NCI-H345 (cell line): ENCODE measurements at regions not wholly inside any gene's neighbourhood (a gene's known extent, or its start where the extent isn't known, plus 50 kb on each side); places are given as distances from the start of the nearest gene placed in this dataset.
"Not testable (repeated sequence)": the region's sequence is repeated elsewhere in the genome, so short reads cannot be mapped to it uniquely, and the experiment has no call there.

ENCODE experiments used
- DNase-seq: peaks from one replicate; lab custom pipeline; 2025; lab: John Stamatoyannopoulos, UW

DNA sequence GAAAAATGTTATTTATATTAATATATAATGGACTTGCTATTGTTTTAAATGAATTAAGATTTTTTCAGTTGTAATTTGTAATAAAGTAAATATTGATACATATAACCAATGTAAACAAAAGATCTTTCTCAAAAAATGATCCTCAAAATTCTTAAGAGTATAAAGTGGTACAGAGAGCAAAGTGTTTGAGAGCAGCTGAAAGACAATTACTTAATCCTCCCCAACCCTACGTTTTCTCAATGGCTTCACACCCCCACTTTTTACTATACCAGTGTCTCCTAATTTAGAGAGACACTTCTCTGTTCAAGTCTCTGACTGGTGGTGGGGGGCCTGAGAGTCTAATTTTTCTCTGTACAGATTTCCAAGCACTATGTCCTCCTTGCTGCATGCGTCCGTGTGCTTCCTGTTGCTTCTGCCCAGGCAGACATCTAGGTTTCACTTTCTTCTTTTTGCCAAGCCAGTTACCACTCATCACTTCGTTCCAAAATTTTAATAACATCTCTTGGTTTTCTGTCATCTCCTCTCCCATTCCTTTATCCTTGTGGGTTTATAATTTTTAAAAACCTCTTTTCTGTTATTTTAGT, 276.3 kb upstream of the DNAJC19 start:
- DNase-seq: no peak

DNA sequence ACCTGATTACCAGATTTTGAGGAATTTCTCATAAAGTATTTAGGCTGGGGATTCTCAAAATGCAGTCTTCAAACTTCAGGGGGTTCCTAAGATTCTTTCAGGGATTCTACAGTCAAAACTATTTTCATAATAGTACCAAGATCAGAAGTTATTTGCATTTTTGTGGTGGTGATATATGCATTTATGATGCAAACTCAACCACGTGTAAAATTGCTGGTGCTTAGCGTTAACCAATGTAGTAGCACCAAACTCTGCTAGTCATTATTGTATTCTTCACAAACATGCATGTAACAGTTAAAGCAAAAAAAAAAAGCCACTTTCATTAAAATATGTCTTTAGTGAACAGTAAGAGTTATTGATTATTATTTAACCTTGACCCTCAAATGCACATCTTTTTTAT, 274.9 kb upstream of the DNAJC19 start:
- DNase-seq: no peak

DNA sequence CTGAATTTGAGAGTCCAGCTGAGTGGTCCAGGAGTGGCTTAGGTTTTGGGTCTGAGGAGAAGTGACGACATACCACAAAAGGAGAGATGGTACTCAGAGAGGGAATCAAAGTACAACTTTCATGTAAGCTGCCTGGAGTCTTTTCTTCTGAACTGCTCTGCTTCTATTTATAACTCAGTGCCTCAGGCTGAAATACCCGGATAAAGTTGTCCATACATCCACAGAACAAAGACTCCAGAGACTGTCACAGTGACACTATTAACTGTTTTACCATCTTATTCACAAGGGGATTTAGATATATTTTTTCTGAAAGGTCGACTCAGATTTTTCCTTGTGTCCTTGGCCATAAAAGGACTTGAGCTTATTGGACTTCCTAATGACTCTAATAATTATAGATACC, 264.3 kb upstream of the DNAJC19 start:
- DNase-seq: peak; percentile 11

DNA sequence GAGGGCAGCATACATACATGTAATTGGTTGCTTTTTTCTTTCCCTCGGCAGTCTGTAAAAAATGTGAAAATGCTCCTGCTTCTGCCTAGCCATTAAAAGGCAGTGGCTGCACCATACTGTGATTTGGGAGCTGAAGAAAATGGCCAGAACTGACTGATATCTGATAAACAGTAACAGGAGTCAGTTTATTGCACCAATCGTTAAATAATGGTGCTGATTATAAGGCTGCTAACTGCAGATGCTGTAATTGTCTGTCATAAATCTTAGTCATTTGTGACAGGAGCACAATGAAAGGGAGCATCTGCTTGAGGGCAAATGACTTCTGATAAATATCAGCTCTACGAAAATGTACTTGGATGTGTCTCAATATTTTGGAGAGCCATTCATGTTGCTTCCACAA, 263.1 kb upstream of the DNAJC19 start:
- peak; percentile 67 for DNase-seq

DNA sequence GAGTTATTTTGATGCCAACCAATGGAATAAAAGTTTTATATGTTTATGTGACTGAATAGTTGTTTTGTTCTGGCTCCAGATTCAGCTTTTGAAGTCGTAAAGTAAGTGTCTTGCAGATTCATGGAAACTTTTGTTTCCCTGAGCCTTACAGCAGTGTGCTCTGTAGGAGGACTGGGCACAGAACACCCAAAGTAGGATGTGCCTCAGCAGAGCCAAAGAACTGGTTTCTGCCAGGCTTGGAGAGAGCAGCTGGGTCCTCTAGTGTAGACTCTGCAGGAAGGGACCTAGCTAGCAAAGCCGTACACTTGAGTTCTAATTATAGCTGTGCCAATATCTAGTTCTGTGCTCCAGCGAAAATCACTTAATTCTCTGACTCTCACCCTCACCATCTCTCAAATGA, 261.2 kb upstream of the DNAJC19 start:
- DNase-seq: no peak

DNA sequence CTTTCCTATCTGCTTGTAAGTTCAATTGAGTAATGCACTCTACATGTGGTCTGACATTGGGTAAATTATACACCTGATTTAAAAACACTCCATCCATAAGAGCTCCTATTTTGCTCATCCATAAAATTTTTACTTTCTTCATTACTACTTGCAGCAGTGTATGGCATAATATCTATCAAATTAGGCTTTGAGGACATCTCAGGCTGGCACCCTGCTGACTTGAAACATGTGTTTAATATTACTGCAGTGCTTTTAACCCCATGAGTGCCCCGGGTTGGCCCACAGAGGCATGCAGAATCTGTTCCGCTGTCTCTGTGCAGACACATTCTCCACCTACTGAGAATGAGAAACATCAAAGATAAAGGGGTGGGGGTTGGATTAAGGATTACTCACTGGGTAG, 249.9 kb upstream of the DNAJC19 start:
- DNase-seq: no peak

DNA sequence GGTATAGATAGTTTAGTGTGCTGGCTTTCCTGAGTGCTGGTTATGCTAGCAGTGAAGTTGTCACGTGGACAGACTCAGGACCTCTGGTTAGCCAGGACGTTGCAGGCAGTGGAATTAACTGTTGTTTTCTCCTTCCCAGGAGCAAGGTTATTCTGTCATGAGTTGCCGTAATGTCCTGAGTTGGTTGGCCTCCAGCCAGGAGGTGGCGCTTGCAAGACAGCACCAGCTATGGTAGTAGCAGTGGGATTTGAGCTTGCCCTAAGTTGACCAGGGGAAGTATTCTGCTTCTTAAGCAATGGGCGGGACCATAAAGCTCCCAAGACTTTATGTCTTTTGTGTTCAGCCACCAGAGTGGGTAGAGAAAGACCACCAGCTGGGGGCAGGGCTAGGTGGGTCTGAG, 240.7 kb upstream of the DNAJC19 start:
- DNase-seq: no peak

DNA sequence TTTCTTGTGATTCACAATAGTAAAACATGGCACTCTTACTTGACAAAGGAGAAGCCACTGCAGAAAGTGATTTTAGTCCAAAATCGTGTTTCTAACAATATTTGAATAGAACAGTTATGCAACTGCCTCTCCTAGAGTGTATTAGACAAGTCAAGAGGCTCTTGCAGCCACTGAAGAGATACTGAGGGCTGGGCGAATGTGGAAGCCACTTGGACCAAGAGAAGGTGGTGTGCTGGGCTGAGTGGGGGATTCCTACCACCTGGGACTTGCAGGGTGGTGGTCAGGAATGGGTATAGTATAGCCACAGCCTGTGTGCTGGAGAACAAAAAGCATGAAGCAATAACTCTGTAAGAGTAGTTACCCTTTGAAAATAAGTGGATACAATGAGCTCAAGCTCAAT, 223.8 kb upstream of the DNAJC19 start:
- DNase-seq: no peak

DNA sequence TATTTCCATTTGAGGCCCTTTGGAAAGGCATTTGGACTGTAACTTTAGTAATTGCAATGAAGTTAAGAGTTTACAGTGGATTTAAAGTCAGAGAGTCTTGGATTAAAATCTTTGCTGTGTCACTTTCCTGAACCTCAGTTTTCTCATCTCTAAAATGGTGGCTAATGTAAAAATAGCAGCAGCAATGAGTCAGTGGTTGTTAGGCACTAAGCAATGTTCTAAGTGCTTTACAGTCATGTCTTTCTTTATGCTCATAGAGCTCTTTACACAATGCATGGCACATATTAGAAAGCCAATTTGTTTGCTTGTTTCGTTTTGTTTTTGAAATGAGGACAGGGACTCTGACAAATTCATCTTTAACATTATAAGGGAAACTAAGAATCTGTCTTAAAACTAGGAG, 222.7 kb upstream of the DNAJC19 start:
- DNase-seq: no peak

DNA sequence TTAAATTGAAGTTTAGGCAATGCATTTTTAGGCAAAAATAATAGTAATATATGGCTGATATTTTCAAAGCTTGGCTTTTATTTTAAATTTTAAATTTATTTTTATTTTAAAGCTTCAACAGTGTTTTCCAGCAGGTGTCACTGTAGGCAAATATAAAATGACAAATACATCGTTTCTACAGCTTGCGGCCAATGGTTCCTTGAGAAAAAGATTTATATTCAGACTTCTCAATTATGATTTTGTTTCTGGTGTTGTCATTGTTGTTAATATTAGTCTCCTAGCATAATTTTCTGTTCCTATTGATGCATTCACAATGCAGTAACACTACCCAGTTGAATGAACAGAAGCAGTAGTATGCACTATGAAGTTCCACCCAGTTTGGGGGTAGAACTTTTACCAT, 220.7 kb upstream of the DNAJC19 start:
- DNase-seq: peak; percentile 11

DNA sequence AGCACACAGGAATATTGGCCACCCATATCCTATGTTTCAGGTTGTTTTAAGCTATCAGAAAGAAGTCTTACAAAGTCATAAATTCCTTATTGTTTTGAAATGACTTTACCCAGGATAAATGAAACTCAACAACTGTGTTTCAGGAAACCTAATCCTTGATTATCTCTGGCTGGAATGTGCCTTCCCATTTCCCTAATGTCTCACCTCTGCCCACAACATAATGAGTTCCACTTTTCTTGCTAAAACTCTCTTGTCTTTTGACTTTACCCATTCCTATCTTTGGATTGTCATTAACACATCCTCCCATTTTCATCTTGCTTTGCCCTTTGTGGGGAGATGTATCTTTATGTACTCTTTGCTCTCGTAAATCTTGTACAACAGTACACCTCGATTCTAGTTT, 200.0 kb upstream of the DNAJC19 start:
- DNase-seq: no peak

DNA sequence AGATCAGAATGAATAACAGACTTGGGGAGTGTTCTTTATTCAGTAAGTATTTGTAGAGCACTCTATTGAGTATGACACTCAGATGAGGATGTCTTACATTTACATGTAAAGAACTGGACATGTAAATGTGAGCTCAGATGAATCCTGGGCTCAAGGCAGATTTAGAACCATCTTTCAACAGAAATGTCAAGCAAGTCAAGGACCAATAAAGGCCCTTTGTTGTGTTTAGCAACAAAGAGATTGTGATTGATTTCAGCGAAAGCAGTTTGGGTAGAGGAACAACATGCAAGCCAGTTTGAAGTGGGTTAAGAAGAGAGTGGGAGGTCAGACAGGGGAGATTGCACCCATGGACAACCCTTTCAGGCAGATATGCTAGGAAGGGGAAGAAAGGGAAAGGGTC, 194.2 kb upstream of the DNAJC19 start:
- DNase-seq: no peak

DNA sequence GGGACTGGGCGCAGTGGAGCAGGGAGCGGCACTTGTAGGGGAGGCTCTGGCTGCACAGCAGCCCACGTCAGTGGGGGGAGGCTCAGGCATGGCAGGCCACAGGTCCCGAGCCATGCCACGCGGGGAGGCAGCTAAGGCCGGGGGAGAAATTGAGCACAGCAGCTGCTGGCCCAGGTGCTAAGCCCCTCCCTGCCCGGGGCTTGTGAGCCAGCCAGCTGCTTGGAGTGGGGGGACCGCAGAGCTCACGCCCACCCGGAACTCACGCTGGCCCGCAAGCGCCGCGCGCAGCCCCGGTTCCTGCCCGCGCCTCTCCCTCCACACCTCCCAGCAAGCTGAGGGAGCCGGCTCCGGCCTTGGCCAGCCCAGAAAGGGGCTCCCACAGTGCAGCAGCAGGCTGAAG, 193.5 kb upstream of the DNAJC19 start:
- DNase-seq: not testable (repeated sequence)

DNA sequence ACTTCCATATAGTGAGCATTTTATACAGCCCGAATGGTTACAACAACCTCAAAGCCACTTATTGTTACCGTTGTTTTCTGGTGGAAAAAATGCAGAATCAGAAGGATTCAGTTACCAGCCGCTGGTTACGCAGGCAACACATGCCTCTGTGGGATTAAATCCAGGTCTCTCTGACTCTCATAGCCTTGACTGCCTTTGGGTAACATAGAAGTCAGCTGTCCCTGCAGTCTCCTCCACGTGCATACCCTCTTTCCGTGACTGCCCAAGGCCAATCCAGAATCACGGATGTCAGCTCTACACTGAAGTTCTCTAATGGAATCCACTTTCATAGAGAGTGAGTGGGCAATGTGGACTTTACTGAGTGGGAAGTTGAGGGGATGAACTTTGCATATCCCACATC, 189.5 kb upstream of the DNAJC19 start:
- DNase-seq: no peak

DNA sequence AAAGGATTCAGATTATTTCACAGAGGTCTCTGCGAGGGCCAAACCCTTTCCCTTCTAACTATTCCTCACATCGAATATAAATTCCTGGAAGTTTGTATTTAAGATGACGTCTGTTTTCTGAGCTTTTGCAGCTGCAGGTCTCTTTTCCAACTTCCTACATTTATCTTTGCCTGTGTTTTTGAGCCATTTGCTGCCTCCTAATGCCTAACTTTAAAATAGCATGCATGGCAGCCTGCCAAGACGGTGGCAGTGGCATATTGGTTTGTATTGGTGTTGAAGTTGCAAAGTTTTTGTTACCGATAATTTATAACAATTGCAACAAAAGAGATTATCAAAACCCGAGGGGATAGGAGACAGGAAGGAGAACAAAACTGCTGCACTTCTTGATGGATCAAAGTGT, 187.1 kb upstream of the DNAJC19 start:
- peak; percentile 67 for DNase-seq

DNA sequence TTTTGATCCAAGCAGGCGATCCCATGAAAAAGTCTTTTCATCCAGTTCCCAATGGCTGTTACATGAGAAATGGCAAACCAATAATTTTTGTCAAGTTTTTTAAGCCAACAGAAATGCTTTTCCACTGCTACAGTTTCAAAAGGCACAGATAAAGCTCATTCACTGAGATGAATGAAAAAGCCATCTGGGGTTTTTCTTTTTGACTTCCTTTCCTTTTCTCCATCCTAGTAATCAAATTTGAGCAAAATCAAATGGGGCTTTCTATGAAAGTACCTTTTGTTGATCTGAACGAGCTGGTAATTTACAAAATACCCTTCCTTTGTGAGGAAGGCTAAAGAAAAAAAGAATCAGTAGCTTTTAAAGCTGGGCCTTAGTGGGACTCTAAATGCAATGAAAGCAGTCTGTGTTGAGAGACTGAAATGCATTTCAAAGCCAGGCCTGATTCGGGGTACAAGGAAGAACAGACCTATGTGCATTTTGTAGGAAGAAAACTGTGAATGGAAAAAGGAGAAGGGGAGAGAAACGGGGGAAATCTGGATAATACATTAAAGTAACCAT, 185.2 kb upstream of the DNAJC19 start:
- DNase-seq: no peak

DNA sequence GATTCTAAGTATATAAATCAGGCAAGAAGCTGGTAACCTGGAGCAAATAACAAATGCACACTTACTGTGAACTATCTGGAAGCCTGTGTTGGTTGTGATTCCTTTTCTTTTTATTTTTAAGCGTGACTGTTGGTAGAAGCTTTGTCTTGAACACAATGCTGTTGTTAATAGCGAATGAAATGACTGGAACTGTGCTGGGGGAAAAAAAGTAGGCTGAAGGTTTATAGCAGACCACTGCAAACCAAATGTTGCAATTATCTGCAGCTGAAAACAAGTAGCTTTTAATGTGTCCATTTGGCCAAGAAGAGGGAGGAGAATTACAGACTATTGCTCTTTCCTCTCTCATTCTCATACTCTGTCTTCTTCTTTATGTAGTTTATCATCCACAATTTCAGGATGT, 184.5 kb upstream of the DNAJC19 start:
- no peak for DNase-seq

DNA sequence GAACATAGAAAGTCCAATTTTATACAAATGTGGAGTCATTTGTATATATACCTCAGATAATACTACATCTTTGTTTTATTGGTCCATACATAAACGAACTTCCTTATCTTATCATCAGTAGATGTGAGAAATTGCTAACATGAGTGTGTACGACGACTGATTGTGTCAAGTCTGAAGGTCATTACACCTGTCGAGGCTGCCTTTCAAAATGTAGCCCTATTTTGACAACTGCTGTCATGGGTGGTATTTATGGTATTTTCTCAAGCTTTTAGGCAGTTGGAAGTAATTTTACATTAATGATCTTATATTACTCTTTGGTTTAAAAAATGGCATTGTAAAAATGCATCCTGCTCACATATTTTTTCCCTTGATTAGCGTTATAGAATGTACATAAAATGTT, 183.7 kb upstream of the DNAJC19 start:
- DNase-seq: no peak

DNA sequence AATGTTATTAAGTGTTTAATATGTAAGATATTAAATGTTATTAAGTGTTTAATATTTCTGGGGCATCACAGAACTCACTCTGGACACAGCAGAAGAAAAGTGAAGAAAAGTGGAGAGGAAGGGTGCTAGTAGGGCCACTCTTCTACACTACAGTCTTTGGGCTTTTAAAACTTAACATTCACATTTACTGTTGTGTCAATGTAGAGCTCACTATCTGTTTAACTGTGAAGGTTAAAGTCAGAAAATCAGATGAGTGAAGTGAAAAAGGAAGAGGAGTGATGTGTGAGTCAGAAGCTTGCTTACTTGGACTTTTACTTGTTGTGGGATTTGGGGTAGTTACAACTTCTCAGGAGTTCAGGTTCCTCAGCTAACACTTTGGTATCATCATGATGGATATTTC, 145.3 kb upstream of the DNAJC19 start:
- no peak for DNase-seq

DNA sequence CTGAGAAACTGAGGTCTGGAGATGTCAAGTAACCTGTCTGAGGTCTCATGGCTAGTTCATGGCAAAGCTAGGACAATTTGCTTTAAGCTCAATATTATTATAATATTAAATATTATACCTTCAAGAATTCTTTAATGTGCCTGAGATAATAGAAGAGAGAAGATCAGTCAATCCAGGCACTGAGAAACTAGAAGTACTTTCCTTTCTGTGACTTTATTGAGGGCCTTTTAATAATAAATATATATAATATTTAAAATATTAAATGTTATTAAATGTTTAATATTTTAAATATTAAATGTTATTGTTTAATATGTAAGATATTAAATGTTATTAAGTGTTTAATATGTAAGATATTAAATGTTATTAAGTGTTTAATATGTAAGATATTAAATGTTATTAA, 144.3 kb upstream of the DNAJC19 start:
- DNase-seq: no peak

DNA sequence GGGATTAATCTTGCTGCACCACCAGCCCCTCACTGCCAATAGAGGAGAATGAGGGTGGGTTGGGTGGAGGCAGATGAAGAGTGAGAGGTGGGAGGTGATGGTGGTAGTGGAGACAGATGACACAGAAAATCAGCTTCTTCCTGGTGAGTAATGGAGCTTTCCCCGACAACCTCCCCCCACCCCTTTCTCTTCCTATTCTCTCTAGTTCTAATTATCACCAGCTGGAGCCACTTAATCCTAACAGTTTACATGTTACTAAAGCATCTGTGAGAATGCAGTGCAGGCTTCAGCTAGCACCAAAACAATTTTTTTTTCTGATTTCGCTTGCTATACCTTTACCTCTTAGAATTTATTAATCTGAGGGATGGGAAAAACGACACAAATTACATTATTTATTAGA, 116.1 kb upstream of the DNAJC19 start:
- no peak for DNase-seq

DNA sequence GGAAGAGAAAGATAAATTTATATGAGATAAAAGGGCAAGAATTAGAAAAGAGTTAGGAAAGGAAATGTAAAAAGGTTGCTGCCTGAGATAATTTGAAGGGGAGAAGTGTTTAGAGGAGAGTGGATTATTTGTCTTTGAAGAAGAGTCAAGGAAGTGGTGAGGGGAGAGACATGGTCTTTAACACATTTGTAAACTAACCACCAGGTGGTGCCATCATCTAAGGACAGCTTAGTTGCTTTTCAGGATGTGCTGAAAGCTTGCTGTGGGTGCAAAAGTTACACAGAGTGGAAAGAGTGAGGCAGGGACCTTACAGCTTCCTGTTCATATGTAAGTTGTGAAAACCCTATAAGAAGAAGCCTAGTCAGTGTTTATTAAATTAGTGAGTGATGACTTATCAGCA, 114.1 kb upstream of the DNAJC19 start:
- DNase-seq: peak; percentile 21

DNA sequence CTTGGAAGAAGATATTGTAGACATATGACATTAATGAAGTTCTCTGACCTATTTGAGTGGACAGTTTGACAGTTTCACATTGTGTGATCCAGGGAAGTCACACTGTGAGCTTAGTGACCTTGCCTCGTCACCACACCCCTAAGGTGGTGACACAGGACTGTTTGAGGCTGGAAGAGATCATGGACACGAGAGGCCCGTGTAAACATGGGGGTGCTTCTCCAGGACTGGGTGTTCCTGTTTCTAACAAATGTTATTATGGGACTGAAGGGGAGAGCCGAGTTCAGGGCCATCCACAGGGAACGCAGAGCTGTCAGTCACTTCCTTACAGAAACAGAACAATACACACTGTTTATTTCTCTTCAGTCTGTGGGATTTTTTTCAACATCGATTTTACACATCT, 96.5 kb upstream of the DNAJC19 start:
- no peak for DNase-seq

DNA sequence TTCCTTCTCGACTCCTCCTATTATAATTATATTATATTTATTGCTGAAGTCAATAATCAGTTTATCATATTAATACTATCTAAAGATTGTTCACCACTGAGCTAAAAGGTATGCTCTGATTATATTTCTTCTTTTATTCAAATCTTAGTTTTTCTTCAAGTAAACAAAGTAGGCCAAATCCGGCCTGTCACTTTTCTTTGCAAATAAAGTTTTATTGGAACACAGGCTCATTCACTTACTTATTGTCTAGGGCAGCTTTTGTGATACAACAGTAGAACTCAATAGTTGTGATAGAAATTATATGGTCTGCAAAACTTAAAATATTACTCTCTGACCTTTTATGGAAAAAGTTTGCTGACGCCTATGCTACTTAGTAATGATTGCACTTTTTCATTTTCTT, 92.4 kb upstream of the DNAJC19 start:
- DNase-seq: no peak

DNA sequence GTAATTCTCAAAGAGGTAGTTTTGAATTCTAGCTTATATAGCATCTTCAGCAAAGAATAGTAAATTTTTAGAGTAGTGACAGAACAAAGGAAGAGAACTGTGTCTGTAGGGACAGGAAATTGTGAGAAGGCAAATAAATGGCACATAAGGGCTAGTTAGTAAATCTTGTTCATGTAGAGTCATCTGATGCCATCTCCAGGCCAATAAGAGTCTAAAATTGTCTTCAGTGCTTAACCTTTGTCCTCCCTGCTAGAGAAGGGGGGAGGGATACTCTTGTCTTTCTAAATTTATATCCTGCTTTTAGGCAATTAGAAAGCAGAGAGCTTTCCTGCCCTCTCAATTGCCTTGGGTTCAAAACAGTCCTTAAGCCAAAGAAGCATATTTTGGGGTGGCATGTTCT, 87.0 kb upstream of the DNAJC19 start:
- DNase-seq: no peak
